BJ (cell line): ENCODE measurements at regions not wholly inside any gene's neighbourhood (a gene's known extent, or its start where the extent isn't known, plus 50 kb on each side); places are given as distances from the start of the nearest gene placed in this dataset.

Experiments used
- CTCF ChIA-PET: fragments of 350-600 bp; formaldehyde crosslinking; extraction: SDS; loops from one replicate; lab custom pipeline; 2021; ENCODE audit warnings: antibody characterized with exemption, inconsistent platforms; lab: Yijun Ruan, JAX
- POLR2A ChIA-PET: fragments of 300-600 bp; sonication (Branson Sonifier 250); formaldehyde crosslinking; extraction: SDS; loops from one replicate; lab custom pipeline; 2021; ENCODE audit warnings: antibody characterized with exemption; lab: Charles Lee
- DNase-seq: peaks from one replicate; pipeline ENCODE4 v3.0.0-alpha.2; 2011; ENCODE audit warnings: low read depth
- H3K27me3 ChIP-seq: 2 replicates; pipeline ENCODE4 v1.6.0; 2011; ENCODE audit warnings: low read length; ENCODE audit not compliant: control insufficient read depth, insufficient read depth
- H3K36me3 ChIP-seq: 2 replicates; pipeline ENCODE4 v1.5.1; 2011; ENCODE audit warnings: low read length; ENCODE audit not compliant: control insufficient read depth, insufficient read depth
- H3K4me3 ChIP-seq: 2 replicates; pipeline ENCODE4 v1.5.1; 2011; ENCODE audit warnings: low read depth, mild to moderate bottlenecking, control low read depth, low read length
- CTCF ChIP-seq: IDR thresholded peaks from 2 replicates; pipeline ENCODE4 v1.5.1; 2011; ENCODE audit warnings: low read depth, mild to moderate bottlenecking, control low read depth, inconsistent platforms, low read length, moderate library complexity; ENCODE audit not compliant: insufficient read depth

GRCh38 chr11:35868491-35868890, 75.4 kb upstream of the LDLRAD3 start:
- POLR2A ChIA-PET, result no interaction called here
- DNase-seq, result no peak

GRCh38 chr11:35873721-35874120, 70.1 kb upstream of the LDLRAD3 start:
- CTCF ChIA-PET, result no interaction called here
- Histone ChIP-seq H3K36me3 (no peaks in the 10 kb centered on the region), H3K27me3 (peaks cover 1% of the 10 kb centered on the region), H3K4me3 (no peak overlapping the region)
- POLR2A ChIA-PET, result no interaction called here
- no peak for DNase-seq
- TF ChIP-seq CTCF, result no peak

More at GRCh38 chr11:35868491-35868890, 75.4 kb upstream of the LDLRAD3 start:
- Histone ChIP-seq H3K36me3 (no peaks in the 10 kb centered on the region), H3K27me3 (no peaks in the 10 kb centered on the region), H3K4me3 (no peak overlapping the region)
- CTCF ChIA-PET, result interaction anchor here (1.3 kb wide), 1 partner anchor 26 kb away, joined by 3 read pairs; no protein-coding TSS in a partner anchor
- TF ChIP-seq CTCF, result no peak

- H3K4me3 ChIP-seq, result no peak overlapping the region
- ChIA-PET CTCF (interaction anchor here (1.5 kb wide), 1 partner anchor 14 kb away, joined by 3 read pairs; no protein-coding TSS in a partner anchor), POLR2A (no interaction called here)
- DNase-seq, result no peak
- H3K36me3 ChIP-seq, result no peaks in the 10 kb centered on the region
- no peak for TF ChIP-seq CTCF
- peaks cover 1% of the 10 kb centered on the region for H3K27me3 ChIP-seq
Measured at GRCh38 chr11:35874751-35875450, 69.0 kb upstream of the LDLRAD3 start.

- no peaks in the 10 kb centered on the region for H3K36me3 ChIP-seq
- peaks cover 1% of the 10 kb centered on the region for H3K27me3 ChIP-seq
- no peak for DNase-seq
- no peak for TF ChIP-seq CTCF
- H3K4me3 ChIP-seq, result no peak overlapping the region
- CTCF ChIA-PET, result interaction anchor here (1.5 kb wide), 1 partner anchor 13 kb away, joined by 3 read pairs; no protein-coding TSS in a partner anchor
- POLR2A ChIA-PET, result no interaction called here
Measured at GRCh38 chr11:35875466-35875865, 68.4 kb upstream of the LDLRAD3 start.

- CTCF ChIA-PET, result interaction anchor here (1.3 kb wide), 1 partner anchor 50 kb away, joined by 4 read pairs; no protein-coding TSS in a partner anchor
- POLR2A ChIA-PET, result no interaction called here
- H3K36me3 ChIP-seq, result no peaks in the 10 kb centered on the region
- H3K27me3 ChIP-seq, result peaks cover 1% of the 10 kb centered on the region
- DNase-seq, result no peak
- TF ChIP-seq CTCF, result no peak
- H3K4me3 ChIP-seq, result no peak overlapping the region
Measured at GRCh38 chr11:35876786-35877185, 67.1 kb upstream of the LDLRAD3 start.
